ENCODE measurements at regions not wholly inside any gene's neighbourhood (a gene's known extent, or its start where the extent isn't known, plus 50 kb on each side); places are given as distances from the start of the nearest gene placed in this dataset.

DNA sequence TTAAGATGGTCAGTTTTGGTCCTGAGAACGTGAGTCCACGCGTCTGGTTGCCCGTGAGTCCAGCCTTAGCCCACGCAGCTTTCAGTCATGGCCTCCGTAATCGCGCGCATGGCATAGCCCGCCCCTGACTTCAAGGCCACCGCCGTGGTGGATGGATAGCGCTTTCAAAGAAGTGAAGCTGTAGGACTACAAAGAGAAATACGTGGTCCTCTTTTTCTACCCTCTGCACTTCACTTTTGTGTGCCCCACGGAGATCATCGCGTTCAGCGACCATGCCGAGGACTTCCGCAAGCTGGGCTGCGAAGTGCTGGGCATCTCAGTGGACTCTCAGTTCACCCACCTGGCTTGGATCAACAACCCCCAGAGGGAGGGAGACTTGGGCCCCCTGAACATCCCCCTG is 142.0 kb upstream of the MCHR2 start:
- TF ChIP-seq, protein P1, sequence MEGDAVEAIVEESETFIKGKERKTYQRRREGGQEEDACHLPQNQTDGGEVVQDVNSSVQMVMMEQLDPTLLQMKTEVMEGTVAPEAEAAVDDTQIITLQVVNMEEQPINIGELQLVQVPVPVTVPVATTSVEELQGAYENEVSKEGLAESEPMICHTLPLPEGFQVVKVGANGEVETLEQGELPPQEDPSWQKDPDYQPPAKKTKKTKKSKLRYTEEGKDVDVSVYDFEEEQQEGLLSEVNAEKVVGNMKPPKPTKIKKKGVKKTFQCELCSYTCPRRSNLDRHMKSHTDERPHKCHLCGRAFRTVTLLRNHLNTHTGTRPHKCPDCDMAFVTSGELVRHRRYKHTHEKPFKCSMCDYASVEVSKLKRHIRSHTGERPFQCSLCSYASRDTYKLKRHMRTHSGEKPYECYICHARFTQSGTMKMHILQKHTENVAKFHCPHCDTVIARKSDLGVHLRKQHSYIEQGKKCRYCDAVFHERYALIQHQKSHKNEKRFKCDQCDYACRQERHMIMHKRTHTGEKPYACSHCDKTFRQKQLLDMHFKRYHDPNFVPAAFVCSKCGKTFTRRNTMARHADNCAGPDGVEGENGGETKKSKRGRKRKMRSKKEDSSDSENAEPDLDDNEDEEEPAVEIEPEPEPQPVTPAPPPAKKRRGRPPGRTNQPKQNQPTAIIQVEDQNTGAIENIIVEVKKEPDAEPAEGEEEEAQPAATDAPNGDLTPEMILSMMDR (IDR thresholded peaks at IDR 0.05): no peak
- no peak for TF ChIP-seq EZH2 (IDR thresholded peaks at IDR 0.05; ENCODE audit: borderline replicate concordance, insufficient read depth, low read depth, low read length, poor library complexity, severe bottlenecking)
